Tibial nerve (tissue), 4 donors: ENCODE measurements at regions not wholly inside any gene's neighbourhood (a gene's known extent, or its start where the extent isn't known, plus 50 kb on each side); places are given as distances from the start of the nearest gene placed in this dataset.
A peak's percentile ranks its signal among the peaks of the same experiment; 100 is the strongest.

Experiments used
- DNase-seq, 2 donors: peaks; one replicate each; pipeline ENCODE4 v3.0.0-alpha.2; 2019; ENCODE audit warnings: low spot score in 2 of 2
- H3K27ac ChIP-seq, 4 donors: fragments of 200-600 bp; sonication (generic) in 3 of 4; one replicate each; pipeline ENCODE4 v1.5.1; 2017 to 2019; ENCODE audit warnings: mild to moderate bottlenecking in 1 of 4
- H3K27me3 ChIP-seq, 2 donors: fragments of 200-600 bp; sonication (generic) in 1 of 2; one replicate each; pipeline versions ENCODE4 v1.5.1 to v1.6.0; 2017 to 2019
- H3K36me3 ChIP-seq, 3 donors: fragments of 200-600 bp; sonication (generic); one replicate each; pipeline ENCODE4 v1.5.1; 2018 to 2019
- H3K4me1 ChIP-seq, 4 donors: fragments of 200-600 bp; sonication (generic) in 3 of 4; one replicate each; pipeline ENCODE4 v1.5.1; 2017 to 2019
- H3K4me3 ChIP-seq, 4 donors: fragments of 200-600 bp; sonication (generic) in 3 of 4; one replicate each; pipeline ENCODE4 v1.5.1; 2017 to 2019; ENCODE audit warnings: mild to moderate bottlenecking in 1 of 4, moderate library complexity in 1 of 4
- H3K9me3 ChIP-seq, 4 donors: fragments of 200-600 bp; sonication (generic) in 3 of 4; one replicate each; pipeline ENCODE4 v1.5.1; 2017 to 2019
- EP300 ChIP-seq, 2 donors: sonication (generic); formaldehyde crosslinking; IDR thresholded peaks; one replicate each; pipeline ENCODE4 v1.6.1; 2017; ENCODE audit warnings: antibody characterized with exemption in 2 of 2, mild to moderate bottlenecking in 1 of 2
- POLR2A ChIP-seq, 2 donors: fragments of 450-650 bp; IDR thresholded peaks; one replicate each; pipeline ENCODE4 v1.6.1; 2017; ENCODE audit warnings: antibody characterized with exemption in 2 of 2, mild to moderate bottlenecking in 2 of 2, moderate library complexity in 2 of 2
- WGBS, 2 donors: methylation state at CpG; one replicate each; pipeline ENCODE4 v1.1.5; 2018; 5-methylcytosine and 5-hydroxymethylcytosine counted together
- TF ChIP-seq, protein P1 (sequence below), 5 experiments: fragments of 200-600 bp in 3 of 5; fragments of 450-650 bp in 2 of 5; sonication (generic) in 3 of 5; IDR thresholded peaks; one replicate each; pipeline ENCODE4 v1.5.1; 2016 to 2019; ENCODE audit warnings: antibody characterized with exemption in 5 of 5, mild to moderate bottlenecking in 3 of 5, moderate library complexity in 2 of 5

DNA sequence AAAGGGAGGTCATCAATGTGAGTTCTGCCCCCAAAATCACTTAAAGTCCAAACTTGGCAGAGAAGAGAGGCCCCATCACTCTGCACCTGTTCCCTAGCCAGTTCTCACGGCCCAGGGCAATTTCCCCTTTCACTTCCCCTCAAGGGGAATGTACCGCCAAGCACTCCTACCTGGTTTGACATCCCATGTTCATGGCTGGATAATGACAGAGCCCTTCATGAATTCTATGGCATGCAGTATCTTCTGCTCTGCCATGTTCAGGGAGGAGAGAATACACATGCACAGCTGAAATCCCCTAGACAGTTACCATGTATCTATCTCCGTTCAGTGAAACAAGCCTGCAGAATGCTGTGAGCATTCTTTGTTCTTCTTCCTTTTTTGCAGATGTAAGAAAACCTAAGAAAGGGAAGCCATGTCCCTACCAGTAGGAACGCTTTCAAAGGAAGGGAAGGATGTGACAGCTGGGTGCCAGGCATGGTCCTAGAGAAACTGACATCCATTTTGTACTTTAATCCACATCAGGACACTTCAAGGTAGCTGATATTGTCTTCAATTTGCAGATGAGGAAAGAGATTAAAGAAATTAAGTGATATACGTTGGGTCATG, 79.8 kb upstream of the ARID1B start:
- Histone ChIP-seq H3K4me1 (peaks cover 0 to 4% (median 0%) of the 10 kb centered on the region in 4 donors), H3K27ac (no peak overlapping the region), H3K9me3 (no peaks in the 10 kb centered on the region), H3K4me3 (no peak overlapping the region), H3K27me3 (no peaks in the 10 kb centered on the region), H3K36me3 (no peaks in the 10 kb centered on the region)
- no peak for DNase-seq
- 60 to 71% methylated on average over 5 of the region's 5 CpGs for WGBS, 2 donors
- TF ChIP-seq, protein P1, sequence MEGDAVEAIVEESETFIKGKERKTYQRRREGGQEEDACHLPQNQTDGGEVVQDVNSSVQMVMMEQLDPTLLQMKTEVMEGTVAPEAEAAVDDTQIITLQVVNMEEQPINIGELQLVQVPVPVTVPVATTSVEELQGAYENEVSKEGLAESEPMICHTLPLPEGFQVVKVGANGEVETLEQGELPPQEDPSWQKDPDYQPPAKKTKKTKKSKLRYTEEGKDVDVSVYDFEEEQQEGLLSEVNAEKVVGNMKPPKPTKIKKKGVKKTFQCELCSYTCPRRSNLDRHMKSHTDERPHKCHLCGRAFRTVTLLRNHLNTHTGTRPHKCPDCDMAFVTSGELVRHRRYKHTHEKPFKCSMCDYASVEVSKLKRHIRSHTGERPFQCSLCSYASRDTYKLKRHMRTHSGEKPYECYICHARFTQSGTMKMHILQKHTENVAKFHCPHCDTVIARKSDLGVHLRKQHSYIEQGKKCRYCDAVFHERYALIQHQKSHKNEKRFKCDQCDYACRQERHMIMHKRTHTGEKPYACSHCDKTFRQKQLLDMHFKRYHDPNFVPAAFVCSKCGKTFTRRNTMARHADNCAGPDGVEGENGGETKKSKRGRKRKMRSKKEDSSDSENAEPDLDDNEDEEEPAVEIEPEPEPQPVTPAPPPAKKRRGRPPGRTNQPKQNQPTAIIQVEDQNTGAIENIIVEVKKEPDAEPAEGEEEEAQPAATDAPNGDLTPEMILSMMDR (IDR thresholded peaks at IDR 0.05): no peak
- TF ChIP-seq POLR2A (IDR thresholded peaks at IDR 0.05) (no peak), EP300 (IDR thresholded peaks at IDR 0.05) (no peak)

DNA sequence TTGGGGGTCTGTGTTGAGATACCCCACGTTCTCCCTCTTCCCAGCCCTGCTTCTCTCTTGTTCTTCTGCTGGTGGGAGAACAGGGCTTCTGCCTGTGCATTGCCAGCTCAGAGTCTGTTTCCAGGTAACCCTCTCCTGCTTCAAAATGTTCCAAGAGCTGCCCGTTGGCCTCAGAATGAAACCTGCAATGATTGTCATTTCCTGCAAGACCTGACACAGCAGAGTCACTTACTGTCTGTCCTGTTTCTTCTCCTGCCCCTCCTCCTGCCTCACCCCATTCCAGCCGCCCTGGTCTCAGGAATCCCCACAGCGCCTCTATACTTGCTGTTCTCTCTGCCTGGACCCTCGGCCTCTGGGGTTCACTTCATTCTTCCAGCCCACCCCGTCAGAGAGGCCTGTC, 81.4 kb upstream of the ARID1B start:
- DNase-seq: no peak
- no peak for TF ChIP-seq POLR2A (IDR thresholded peaks at IDR 0.05)
- TF ChIP-seq, protein P1 (IDR thresholded peaks at IDR 0.05): no peak
- no peak for TF ChIP-seq EP300 (IDR thresholded peaks at IDR 0.05)
- WGBS, 2 donors: 79 to 81% methylated on average over 6 of the region's 6 CpGs
- H3K27me3 ChIP-seq: no peaks in the 10 kb centered on the region
- no peaks in the 10 kb centered on the region for H3K9me3 ChIP-seq
- no peak overlapping the region for H3K27ac ChIP-seq
- no peaks in the 10 kb centered on the region for H3K36me3 ChIP-seq
- H3K4me1 ChIP-seq: peaks cover 0 to 4% (median 0%) of the 10 kb centered on the region in 4 donors
- no peak overlapping the region for H3K4me3 ChIP-seq

DNA sequence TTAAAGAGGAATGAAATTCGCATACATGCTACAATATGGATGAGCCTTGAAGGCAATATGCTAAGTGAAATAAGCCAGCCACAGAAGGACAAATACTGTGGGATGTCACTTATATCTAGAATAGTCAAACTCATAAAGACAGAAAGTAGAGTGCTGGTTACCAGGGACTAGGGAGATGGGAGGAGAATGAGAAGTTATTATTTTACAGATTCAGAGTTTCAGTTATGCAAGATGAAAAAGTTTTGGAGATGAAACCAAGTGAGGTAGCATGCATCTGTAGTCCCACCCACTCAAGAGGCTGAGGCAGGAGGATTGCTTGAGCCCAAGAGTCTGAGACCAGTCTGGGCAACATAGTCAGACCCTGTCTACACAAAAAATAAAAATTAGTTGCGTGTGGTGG, 82.5 kb upstream of the ARID1B start:
- no peak for DNase-seq
- 90 to 94% methylated on average over 2 of the region's 2 CpGs for WGBS, 2 donors
- Histone ChIP-seq H3K27me3 (no peaks in the 10 kb centered on the region), H3K4me1 (peaks cover 0 to 4% (median 0%) of the 10 kb centered on the region in 4 donors), H3K9me3 (no peaks in the 10 kb centered on the region), H3K36me3 (no peaks in the 10 kb centered on the region), H3K27ac (no peak overlapping the region), H3K4me3 (no peak overlapping the region)
- TF ChIP-seq POLR2A (IDR thresholded peaks at IDR 0.05) (no peak), EP300 (IDR thresholded peaks at IDR 0.05) (no peak)
- TF ChIP-seq, protein P1 (IDR thresholded peaks at IDR 0.05): no peak

DNA sequence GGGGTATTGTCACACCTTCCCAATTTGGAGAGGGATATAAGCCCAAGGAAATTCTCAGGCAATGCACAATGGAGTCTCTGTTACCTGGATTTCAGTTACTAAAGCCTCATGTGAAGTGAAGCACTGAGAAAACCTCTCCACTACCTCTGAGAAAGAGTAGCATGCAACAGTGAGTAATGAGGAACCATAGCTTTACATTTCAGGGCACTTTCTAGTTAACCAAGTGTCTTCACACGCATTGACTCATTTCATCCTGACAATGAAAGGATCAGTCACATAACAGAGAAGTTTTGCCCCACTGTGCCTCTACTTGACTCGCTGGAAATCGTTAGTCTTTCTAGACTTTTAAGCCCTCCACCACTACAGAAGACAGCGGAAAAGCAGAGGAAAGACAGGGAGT, 86.2 kb upstream of the ARID1B start:
- H3K36me3 ChIP-seq: no peaks in the 10 kb centered on the region
- WGBS, 2 donors: 89% methylated on average over 4 of the region's 4 CpGs

DNA sequence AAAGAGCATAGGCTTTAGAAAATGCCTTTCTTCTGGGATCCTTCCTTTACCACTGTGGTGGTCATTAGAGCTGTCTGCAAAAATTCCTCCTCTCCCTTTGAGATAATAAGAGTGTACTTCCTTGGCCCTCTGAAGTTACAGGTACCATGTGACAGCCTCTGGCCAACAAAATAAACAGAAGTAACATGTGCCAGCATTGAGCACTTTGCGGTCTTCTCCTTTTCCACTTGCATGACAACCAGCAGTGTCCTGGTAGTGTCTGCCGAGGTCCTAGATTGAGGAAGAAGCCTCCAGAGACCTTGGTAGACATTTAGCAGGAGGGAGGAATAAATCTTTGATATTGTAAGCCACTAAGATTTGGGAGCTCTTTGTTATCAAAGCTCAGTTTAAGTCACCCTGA, 87.5 kb upstream of the ARID1B start:
- Histone ChIP-seq H3K4me1 (peaks cover 0 to 17% (median 6%) of the 10 kb centered on the region in 4 donors), H3K36me3 (no peaks in the 10 kb centered on the region), H3K27me3 (no peaks in the 10 kb centered on the region), H3K27ac (peak overlapping the region in 1 of 4 donors; percentile 14), H3K9me3 (no peaks in the 10 kb centered on the region), H3K4me3 (no peak overlapping the region)
- 84 to 87% methylated on average over 2 of the region's 2 CpGs for WGBS, 2 donors
- TF ChIP-seq EP300 (IDR thresholded peaks at IDR 0.05): peak in 1 of 2 donors; percentile 50
- TF ChIP-seq, protein P1 (IDR thresholded peaks at IDR 0.05): no peak
- TF ChIP-seq POLR2A (IDR thresholded peaks at IDR 0.05): no peak
- no peak for DNase-seq

More for the DNA sequence above, 86.2 kb upstream of the ARID1B start:
- Histone ChIP-seq H3K4me1 (peaks cover 0 to 8% (median 4%) of the 10 kb centered on the region in 4 donors), H3K27me3 (no peaks in the 10 kb centered on the region), H3K9me3 (no peaks in the 10 kb centered on the region), H3K27ac (no peak overlapping the region), H3K4me3 (no peak overlapping the region)
- TF ChIP-seq, protein P1 (IDR thresholded peaks at IDR 0.05): no peak
- TF ChIP-seq EP300 (IDR thresholded peaks at IDR 0.05): no peak
- TF ChIP-seq POLR2A (IDR thresholded peaks at IDR 0.05): no peak
- no peak for DNase-seq
